NCI-H2196 (cell line): ENCODE measurements at regions not wholly inside any gene's neighbourhood (a gene's known extent, or its start where the extent isn't known, plus 50 kb on each side); places are given as distances from the start of the nearest gene placed in this dataset.
"Not testable (repeated sequence)": the region's sequence is repeated elsewhere in the genome, so short reads cannot be mapped to it uniquely, and the experiment has no call there.

Experiments used
- DNase-seq: peaks from one replicate; lab custom pipeline; 2025; ENCODE audit not compliant: unreplicated experiment; lab: John Stamatoyannopoulos, UW

- DNase-seq, result no peak
Observed at GRCh38 chr18:67455890-67456501, 60.5 kb downstream of the DSEL start.

- DNase-seq, result no peak
Observed at GRCh38 chr18:67453901-67454300, 62.6 kb downstream of the DSEL start.

- DNase-seq, result no peak
Observed at GRCh38 chr18:67451960-67452359, 64.6 kb downstream of the DSEL start.

- DNase-seq, result not testable (repeated sequence)
Observed at GRCh38 chr18:67451101-67451500, 65.4 kb downstream of the DSEL start.

GRCh38 chr18:67433971-67434370, 82.5 kb downstream of the DSEL start:
- no peak for DNase-seq

GRCh38 chr18:67432806-67433205, 83.7 kb downstream of the DSEL start:
- DNase-seq, result no peak

GRCh38 chr18:67428805-67429204, 87.7 kb downstream of the DSEL start:
- DNase-seq, result no peak

- no peak for DNase-seq
Observed at GRCh38 chr18:67428158-67428557, 88.4 kb downstream of the DSEL start.

- no peak for DNase-seq
Observed at GRCh38 chr18:67426486-67426885, 90.0 kb downstream of the DSEL start.

GRCh38 chr18:67425672-67426071, 90.8 kb downstream of the DSEL start:
- DNase-seq, result no peak

GRCh38 chr18:67421651-67422050, 94.9 kb downstream of the DSEL start:
- DNase-seq, result no peak

- peak; percentile 41 for DNase-seq
Observed at GRCh38 chr18:67417864-67418523, 98.5 kb downstream of the DSEL start.

GRCh38 chr18:67411116-67411515, 105.4 kb downstream of the DSEL start:
- no peak for DNase-seq

- no peak for DNase-seq
Observed at GRCh38 chr18:67410075-67411070, 106.1 kb downstream of the DSEL start.

- DNase-seq, result no peak
Observed at GRCh38 chr18:67408240-67408639, 108.3 kb downstream of the DSEL start.

GRCh38 chr18:67406714-67407113, 109.8 kb downstream of the DSEL start:
- DNase-seq, result no peak

GRCh38 chr18:67402543-67402942, 114.0 kb downstream of the DSEL start:
- no peak for DNase-seq

GRCh38 chr18:67400502-67401117, 115.9 kb downstream of the DSEL start:
- DNase-seq, result no peak

- DNase-seq, result no peak
Observed at GRCh38 chr18:67386032-67386431, 130.5 kb downstream of the DSEL start.

- no peak for DNase-seq
Observed at GRCh38 chr18:67385455-67385854, 131.1 kb downstream of the DSEL start.

- not testable (repeated sequence) for DNase-seq
Observed at GRCh38 chr18:67384057-67384456, 132.5 kb downstream of the DSEL start.
